Small intestine (tissue), 7 donors: ENCODE measurements at regions not wholly inside any gene's neighbourhood (a gene's known extent, or its start where the extent isn't known, plus 50 kb on each side); places are given as distances from the start of the nearest gene placed in this dataset.

ENCODE experiments used
- DNase-seq, 2 donors: peaks; one replicate each; pipeline versions ENCODE4 v3.0.0 to v3.0.0-alpha.2; 2013
- FAIRE-seq: peaks from 2 replicates; lab custom pipeline; 2012; peaks lifted over from hg19 to GRCh38; lab: Jason Lieb, UNC
- H3K27ac ChIP-seq, 3 donors: one replicate each; pipeline ENCODE4 v1.5.1; 2013; ENCODE audit warnings: low read length in 2 of 3, mild to moderate bottlenecking in 2 of 3, control low read depth in 1 of 3, inconsistent platforms in 1 of 3, low read depth in 1 of 3, moderate library complexity in 1 of 3
- H3K27me3 ChIP-seq, 3 donors: one replicate each; pipeline ENCODE4 v1.6.1; 2013; ENCODE audit warnings: low read length in 3 of 3, inconsistent platforms in 1 of 3; ENCODE audit not compliant: control insufficient read depth in 3 of 3, insufficient read depth in 3 of 3
- H3K36me3 ChIP-seq, 3 donors: one replicate each; pipeline ENCODE4 v1.6.1; 2013; ENCODE audit warnings: low read length in 3 of 3, inconsistent platforms in 1 of 3, low read depth in 1 of 3, mild to moderate bottlenecking in 1 of 3, moderate library complexity in 1 of 3; ENCODE audit not compliant: control insufficient read depth in 3 of 3, insufficient read depth in 2 of 3
- H3K4me1 ChIP-seq, 3 donors: one replicate each; pipeline ENCODE4 v1.6.1; 2013; ENCODE audit warnings: low read length in 2 of 3, inconsistent platforms in 1 of 3, low read depth in 1 of 3, mild to moderate bottlenecking in 1 of 3, moderate library complexity in 1 of 3; ENCODE audit not compliant: control insufficient read depth in 3 of 3, insufficient read depth in 2 of 3
- H3K4me3 ChIP-seq, 3 donors: one replicate each; pipeline ENCODE4 v1.5.1; 2013; ENCODE audit warnings: low read length in 3 of 3, control low read depth in 1 of 3, inconsistent platforms in 1 of 3, low read depth in 1 of 3, mild to moderate bottlenecking in 1 of 3, moderate library complexity in 1 of 3
- H3K9me3 ChIP-seq, 2 donors: one replicate each; pipeline ENCODE4 v1.6.1; 2013; ENCODE audit warnings: low read depth in 1 of 2, low read length in 1 of 2; ENCODE audit not compliant: control insufficient read depth in 2 of 2, insufficient read depth in 1 of 2
- WGBS, 3 donors: extraction: QIAGEN DNeasy Blood & Tissue Kit; methylation state at CpG; one replicate each; pipeline ENCODE4 v1.1.7; 2013; 5-methylcytosine and 5-hydroxymethylcytosine counted together
- donor health status: healthy with polysubstance abuse.
- donor health status: control.
- donor health status: control.
- donor health status: Bipolar disorder and iron deficiency.
- donor health status: healthy.

- Histone ChIP-seq H3K4me1 (no peaks in the 10 kb centered on the region), H3K27ac (no peak overlapping the region), H3K27me3 (peaks cover 0 to 2% (median 0%) of the 10 kb centered on the region in 3 donors), H3K4me3 (no peak overlapping the region), H3K9me3 (no peaks in the 10 kb centered on the region), H3K36me3 (no peaks in the 10 kb centered on the region)
- no peak for FAIRE-seq
- DNase-seq, result no peak
- 88 to 91% (median 91%) methylated on average over 6 of the region's 6 CpGs for WGBS, 3 donors
Measured at GRCh38 chr18:75865639-75866038, 438.1 kb upstream of the SMIM21 start.

GRCh38 chr18:75864816-75865215, 437.3 kb upstream of the SMIM21 start:
- no peaks in the 10 kb centered on the region for H3K36me3 ChIP-seq
- H3K27ac ChIP-seq, result no peak overlapping the region
- FAIRE-seq (no peak), DNase-seq (no peak)
- no peaks in the 10 kb centered on the region for H3K4me1 ChIP-seq
- WGBS, 3 donors, result 60 to 79% (median 74%) methylated on average over 1 of the region's 1 CpG
- H3K9me3 ChIP-seq, result no peaks in the 10 kb centered on the region
- no peak overlapping the region for H3K4me3 ChIP-seq
- peaks cover 0 to 2% (median 0%) of the 10 kb centered on the region in 3 donors for H3K27me3 ChIP-seq

GRCh38 chr18:75863696-75864095, 436.2 kb upstream of the SMIM21 start:
- peaks cover 0 to 2% (median 0%) of the 10 kb centered on the region in 3 donors for H3K27me3 ChIP-seq
- H3K36me3 ChIP-seq, result no peaks in the 10 kb centered on the region
- no peak overlapping the region for H3K27ac ChIP-seq
- H3K4me1 ChIP-seq, result no peaks in the 10 kb centered on the region
- H3K4me3 ChIP-seq, result no peak overlapping the region
- H3K9me3 ChIP-seq, result no peaks in the 10 kb centered on the region
- FAIRE-seq (no peak), DNase-seq (no peak)
- 70 to 79% (median 76%) methylated on average over 5 of the region's 5 CpGs for WGBS, 3 donors

GRCh38 chr18:75862458-75862857, 435.0 kb upstream of the SMIM21 start:
- no peaks in the 10 kb centered on the region for H3K4me1 ChIP-seq
- H3K27me3 ChIP-seq, result peaks cover 0 to 2% (median 0%) of the 10 kb centered on the region in 3 donors
- no peaks in the 10 kb centered on the region for H3K9me3 ChIP-seq
- no peak for FAIRE-seq
- 81 to 91% (median 87%) methylated on average over 5 of the region's 5 CpGs for WGBS, 3 donors
- H3K36me3 ChIP-seq, result no peaks in the 10 kb centered on the region
- no peak overlapping the region for H3K27ac ChIP-seq
- H3K4me3 ChIP-seq, result no peak overlapping the region
- DNase-seq, result no peak

- H3K36me3 ChIP-seq, result no peaks in the 10 kb centered on the region
- no peak for DNase-seq
- peaks cover 0 to 2% (median 0%) of the 10 kb centered on the region in 3 donors for H3K27me3 ChIP-seq
- no peak overlapping the region for H3K27ac ChIP-seq
- no peaks in the 10 kb centered on the region for H3K9me3 ChIP-seq
- 82 to 90% (median 84%) methylated on average over 7 of the region's 7 CpGs for WGBS, 3 donors
- H3K4me3 ChIP-seq, result no peak overlapping the region
- no peaks in the 10 kb centered on the region for H3K4me1 ChIP-seq
- FAIRE-seq, result no peak
Measured at GRCh38 chr18:75860166-75860565, 432.7 kb upstream of the SMIM21 start.

GRCh38 chr18:75859533-75859932, 432.0 kb upstream of the SMIM21 start:
- 64 to 83% (median 65%) methylated on average over 5 of the region's 5 CpGs for WGBS, 3 donors
- no peak for FAIRE-seq

GRCh38 chr18:75858754-75859153, 431.3 kb upstream of the SMIM21 start:
- WGBS, 3 donors, result 58 to 71% (median 66%) methylated on average over 2 of the region's 2 CpGs

More at GRCh38 chr18:75859533-75859932, 432.0 kb upstream of the SMIM21 start:
- no peaks in the 10 kb centered on the region for H3K4me1 ChIP-seq
- peaks cover 0 to 2% (median 0%) of the 10 kb centered on the region in 3 donors for H3K27me3 ChIP-seq
- H3K27ac ChIP-seq, result no peak overlapping the region
- H3K9me3 ChIP-seq, result no peaks in the 10 kb centered on the region
- H3K36me3 ChIP-seq, result no peaks in the 10 kb centered on the region
- H3K4me3 ChIP-seq, result no peak overlapping the region
- DNase-seq, result no peak

GRCh38 chr18:75857558-75857957, 430.1 kb upstream of the SMIM21 start:
- Histone ChIP-seq H3K9me3 (no peaks in the 10 kb centered on the region), H3K4me1 (no peaks in the 10 kb centered on the region), H3K27me3 (no peaks in the 10 kb centered on the region), H3K36me3 (no peaks in the 10 kb centered on the region), H3K27ac (no peak overlapping the region), H3K4me3 (no peak overlapping the region)
- FAIRE-seq (no peak), DNase-seq (no peak)
- 73 to 88% (median 74%) methylated on average over 6 of the region's 6 CpGs for WGBS, 3 donors

More at GRCh38 chr18:75858754-75859153, 431.3 kb upstream of the SMIM21 start:
- H3K4me3 ChIP-seq, result no peak overlapping the region
- H3K36me3 ChIP-seq, result no peaks in the 10 kb centered on the region
- no peaks in the 10 kb centered on the region for H3K4me1 ChIP-seq
- H3K27me3 ChIP-seq, result peaks cover 0 to 2% (median 0%) of the 10 kb centered on the region in 3 donors
- H3K9me3 ChIP-seq, result no peaks in the 10 kb centered on the region
- FAIRE-seq (no peak), DNase-seq (no peak)
- no peak overlapping the region for H3K27ac ChIP-seq

- no peak for FAIRE-seq
Measured at GRCh38 chr18:75854808-75855207, 427.3 kb upstream of the SMIM21 start.

More at GRCh38 chr18:75854808-75855207, 427.3 kb upstream of the SMIM21 start:
- Histone ChIP-seq H3K9me3 (no peaks in the 10 kb centered on the region), H3K4me3 (no peak overlapping the region), H3K27ac (no peak overlapping the region), H3K36me3 (no peaks in the 10 kb centered on the region), H3K27me3 (no peaks in the 10 kb centered on the region), H3K4me1 (no peaks in the 10 kb centered on the region)
- WGBS, 3 donors, result 92 to 93% (median 92%) methylated on average over 10 of the region's 10 CpGs
- no peak for DNase-seq
